ENCODE measurements at regions not wholly inside any gene's neighbourhood (a gene's known extent, or its start where the extent isn't known, plus 50 kb on each side); places are given as distances from the start of the nearest gene placed in this dataset.

- FAIRE-seq (no peak), DNase-seq (ENCODE audit: insufficient read length, low spot score) (no peak)
- TF ChIP-seq PAX5 (IDR thresholded peaks at IDR 0.05; ENCODE audit: insufficient read depth, low read length, severe bottlenecking) = no peak
- no peak for TF ChIP-seq SPI1 (IDR thresholded peaks at IDR 0.05; ENCODE audit: low read depth, low read length)
- TF ChIP-seq POLR2AphosphoS5 (IDR thresholded peaks at IDR 0.05; ENCODE audit: low read depth, low read length) = no peak
- no peak for TF ChIP-seq TAF1 (IDR thresholded peaks at IDR 0.05; ENCODE audit: low read depth, low read length)
- no peak for TF ChIP-seq POLR2A (IDR thresholded peaks at IDR 0.05; ENCODE audit: low read depth, low read length)
- no peak for TF ChIP-seq POU2F2 (IDR thresholded peaks at IDR 0.05; ENCODE audit: low read depth, low read length)
Observed at GRCh38 chr14:103206023-103206481, 82.8 kb downstream of the TNFAIP2 start.

- DNase-seq (ENCODE audit: insufficient read length, low spot score) (no peak), FAIRE-seq (no peak)
- no peak for TF ChIP-seq SPI1 (IDR thresholded peaks at IDR 0.05; ENCODE audit: low read depth, low read length)
- no peak for TF ChIP-seq PAX5 (IDR thresholded peaks at IDR 0.05; ENCODE audit: insufficient read depth, low read length, severe bottlenecking)
- TF ChIP-seq POLR2A (IDR thresholded peaks at IDR 0.05; ENCODE audit: low read depth, low read length) = no peak
- TF ChIP-seq POU2F2 (IDR thresholded peaks at IDR 0.05; ENCODE audit: low read depth, low read length) = no peak
- no peak for TF ChIP-seq POLR2AphosphoS5 (IDR thresholded peaks at IDR 0.05; ENCODE audit: low read depth, low read length)
- TF ChIP-seq TAF1 (IDR thresholded peaks at IDR 0.05; ENCODE audit: low read depth, low read length) = no peak
Observed at GRCh38 chr14:103206836-103207387, 83.7 kb downstream of the TNFAIP2 start.

GRCh38 chr14:103207388-103208072 is 84.3 kb downstream of the TNFAIP2 start:
- DNase-seq (ENCODE audit: insufficient read length, low spot score) = no peak
- FAIRE-seq = no peak
- TF ChIP-seq POU2F2 (IDR thresholded peaks at IDR 0.05; ENCODE audit: low read depth, low read length) (no peak), PAX5 (IDR thresholded peaks at IDR 0.05; ENCODE audit: insufficient read depth, low read length, severe bottlenecking) (no peak), POLR2AphosphoS5 (IDR thresholded peaks at IDR 0.05; ENCODE audit: low read depth, low read length) (no peak), SPI1 (IDR thresholded peaks at IDR 0.05; ENCODE audit: low read depth, low read length) (no peak), TAF1 (IDR thresholded peaks at IDR 0.05; ENCODE audit: low read depth, low read length) (no peak), POLR2A (IDR thresholded peaks at IDR 0.05; ENCODE audit: low read depth, low read length) (no peak)

- no peak for DNase-seq (ENCODE audit: insufficient read length, low spot score)
Observed at GRCh38 chr14:103209054-103209453, 85.8 kb downstream of the TNFAIP2 start.

GRCh38 chr14:103209506-103209905 is 86.2 kb downstream of the TNFAIP2 start:
- TF ChIP-seq TAF1 (IDR thresholded peaks at IDR 0.05; ENCODE audit: low read depth, low read length) (no peak), POU2F2 (IDR thresholded peaks at IDR 0.05; ENCODE audit: low read depth, low read length) (no peak)
- FAIRE-seq (no peak), DNase-seq (ENCODE audit: insufficient read length, low spot score) (no peak)

More at GRCh38 chr14:103209054-103209453, 85.8 kb downstream of the TNFAIP2 start:
- TF ChIP-seq POLR2A (IDR thresholded peaks at IDR 0.05; ENCODE audit: low read depth, low read length) = no peak
- TF ChIP-seq POLR2AphosphoS5 (IDR thresholded peaks at IDR 0.05; ENCODE audit: low read depth, low read length) = no peak
- no peak for TF ChIP-seq TAF1 (IDR thresholded peaks at IDR 0.05; ENCODE audit: low read depth, low read length)
- no peak for TF ChIP-seq SPI1 (IDR thresholded peaks at IDR 0.05; ENCODE audit: low read depth, low read length)
- TF ChIP-seq PAX5 (IDR thresholded peaks at IDR 0.05; ENCODE audit: insufficient read depth, low read length, severe bottlenecking) = no peak
- no peak for TF ChIP-seq POU2F2 (IDR thresholded peaks at IDR 0.05; ENCODE audit: low read depth, low read length)
- FAIRE-seq = no peak

- DNase-seq (ENCODE audit: insufficient read length, low spot score) = no peak
- no peak for TF ChIP-seq POU2F2 (IDR thresholded peaks at IDR 0.05; ENCODE audit: low read depth, low read length)
- TF ChIP-seq TAF1 (IDR thresholded peaks at IDR 0.05; ENCODE audit: low read depth, low read length) = no peak
- no peak for TF ChIP-seq POLR2A (IDR thresholded peaks at IDR 0.05; ENCODE audit: low read depth, low read length)
- no peak for TF ChIP-seq SPI1 (IDR thresholded peaks at IDR 0.05; ENCODE audit: low read depth, low read length)
- no peak for TF ChIP-seq PAX5 (IDR thresholded peaks at IDR 0.05; ENCODE audit: insufficient read depth, low read length, severe bottlenecking)
- TF ChIP-seq POLR2AphosphoS5 (IDR thresholded peaks at IDR 0.05; ENCODE audit: low read depth, low read length) = no peak
- FAIRE-seq = no peak
Observed at GRCh38 chr14:103213331-103213730, 90.1 kb downstream of the TNFAIP2 start.

- TF ChIP-seq TAF1 (IDR thresholded peaks at IDR 0.05; ENCODE audit: low read depth, low read length) (no peak), POU2F2 (IDR thresholded peaks at IDR 0.05; ENCODE audit: low read depth, low read length) (no peak), POLR2A (IDR thresholded peaks at IDR 0.05; ENCODE audit: low read depth, low read length) (no peak), PAX5 (IDR thresholded peaks at IDR 0.05; ENCODE audit: insufficient read depth, low read length, severe bottlenecking) (no peak), POLR2AphosphoS5 (IDR thresholded peaks at IDR 0.05; ENCODE audit: low read depth, low read length) (no peak), SPI1 (IDR thresholded peaks at IDR 0.05; ENCODE audit: low read depth, low read length) (no peak)
- FAIRE-seq (no peak), DNase-seq (ENCODE audit: insufficient read length, low spot score) (no peak)
Observed at GRCh38 chr14:103214461-103214958, 91.2 kb downstream of the TNFAIP2 start.

- FAIRE-seq = no peak
Observed at GRCh38 chr14:103216399-103216798, 93.1 kb downstream of the TNFAIP2 start.

GRCh38 chr14:103216857-103217256 is 93.6 kb downstream of the TNFAIP2 start:
- DNase-seq (ENCODE audit: insufficient read length, low spot score) (no peak), FAIRE-seq (no peak)
- TF ChIP-seq POLR2A (IDR thresholded peaks at IDR 0.05; ENCODE audit: low read depth, low read length) (no peak), TAF1 (IDR thresholded peaks at IDR 0.05; ENCODE audit: low read depth, low read length) (no peak), POLR2AphosphoS5 (IDR thresholded peaks at IDR 0.05; ENCODE audit: low read depth, low read length) (no peak), PAX5 (IDR thresholded peaks at IDR 0.05; ENCODE audit: insufficient read depth, low read length, severe bottlenecking) (no peak), SPI1 (IDR thresholded peaks at IDR 0.05; ENCODE audit: low read depth, low read length) (no peak), POU2F2 (IDR thresholded peaks at IDR 0.05; ENCODE audit: low read depth, low read length) (no peak)

More at GRCh38 chr14:103216399-103216798, 93.1 kb downstream of the TNFAIP2 start:
- TF ChIP-seq POLR2A (IDR thresholded peaks at IDR 0.05; ENCODE audit: low read depth, low read length) (no peak), POU2F2 (IDR thresholded peaks at IDR 0.05; ENCODE audit: low read depth, low read length) (no peak), POLR2AphosphoS5 (IDR thresholded peaks at IDR 0.05; ENCODE audit: low read depth, low read length) (no peak), TAF1 (IDR thresholded peaks at IDR 0.05; ENCODE audit: low read depth, low read length) (no peak), PAX5 (IDR thresholded peaks at IDR 0.05; ENCODE audit: insufficient read depth, low read length, severe bottlenecking) (no peak), SPI1 (IDR thresholded peaks at IDR 0.05; ENCODE audit: low read depth, low read length) (no peak)
- DNase-seq (ENCODE audit: insufficient read length, low spot score) = no peak
